Inflammatory macrophage treated with lipopolysaccharide for 1 hour (primary cell): ENCODE measurements at regions not wholly inside any gene's neighbourhood (a gene's known extent, or its start where the extent isn't known, plus 50 kb on each side); places are given as distances from the start of the nearest gene placed in this dataset.

Experiments
- DNase-seq, 2 donors: peaks; one replicate each; pipeline ENCODE4 v3.0.0-alpha.2; 2020 to 2022

DNA sequence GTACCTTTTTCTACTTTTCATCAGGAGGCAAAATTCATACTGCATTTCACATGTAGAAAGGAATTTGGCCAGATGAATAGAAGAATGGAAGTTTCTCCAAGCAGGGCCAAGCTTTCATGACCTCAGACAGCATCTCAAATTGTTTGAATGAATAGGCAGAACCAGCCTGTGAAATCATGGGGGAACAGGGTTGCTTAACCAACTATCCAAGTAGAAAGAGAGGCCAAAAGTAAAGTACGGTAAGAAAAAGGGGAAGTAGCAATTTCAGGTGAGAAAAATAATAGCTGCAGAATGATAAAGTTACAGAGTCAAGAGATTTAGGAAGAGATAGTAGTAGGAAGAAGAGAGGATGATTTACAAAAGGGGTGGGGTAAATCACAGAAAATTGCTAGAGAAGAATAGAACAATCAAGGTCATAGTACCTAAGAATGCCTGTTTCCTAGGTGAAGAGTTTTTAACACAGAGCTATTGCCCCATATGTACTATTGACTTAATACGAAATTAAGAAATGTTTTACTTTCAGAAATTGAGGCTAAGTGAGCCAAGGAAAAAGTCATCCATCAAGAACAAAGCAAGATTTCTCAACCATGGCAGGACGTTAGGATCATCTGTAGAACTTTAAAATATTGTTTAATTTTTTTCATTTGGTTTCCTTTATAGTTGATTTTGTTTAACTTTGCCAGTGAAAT, 177.1 kb upstream of the TET2 start:
- no peak for DNase-seq

DNA sequence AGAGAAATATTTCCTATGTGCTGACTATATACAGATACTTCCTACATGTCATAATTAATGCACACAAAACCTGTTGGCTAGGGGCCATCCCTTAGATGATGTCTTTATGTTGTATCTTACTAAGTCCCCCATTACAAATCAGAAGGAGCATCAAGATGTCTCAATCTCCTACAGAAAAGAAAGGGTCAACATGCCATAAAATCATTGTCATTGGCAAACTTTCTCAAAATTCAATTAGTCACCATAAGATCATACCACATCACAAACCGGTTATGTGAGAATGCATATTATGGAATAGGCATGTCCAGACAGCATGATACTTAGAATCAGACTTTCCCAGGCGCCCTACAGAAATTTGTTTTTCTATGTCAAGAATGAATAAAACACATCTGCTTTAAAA, 175.2 kb upstream of the TET2 start:
- DNase-seq = no peak

DNA sequence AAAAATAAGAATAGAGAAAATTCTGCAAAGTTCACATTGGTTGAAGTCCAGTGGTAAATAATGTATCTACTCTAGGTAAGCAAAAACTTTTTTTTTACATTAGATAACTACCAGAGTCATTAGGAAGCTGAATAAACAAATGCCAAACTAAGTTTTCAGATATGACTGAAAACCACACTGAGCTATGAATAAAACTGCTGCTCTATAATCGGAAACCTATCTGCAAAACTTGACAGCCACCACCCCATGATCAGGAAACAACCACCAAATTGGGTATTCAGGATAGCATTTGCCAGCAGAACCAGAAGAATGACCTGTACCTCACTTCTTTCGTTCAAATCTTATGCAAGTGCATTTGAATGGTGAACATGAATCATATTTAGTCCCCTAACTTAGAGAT, 173.0 kb upstream of the TET2 start:
- DNase-seq = no peak

DNA sequence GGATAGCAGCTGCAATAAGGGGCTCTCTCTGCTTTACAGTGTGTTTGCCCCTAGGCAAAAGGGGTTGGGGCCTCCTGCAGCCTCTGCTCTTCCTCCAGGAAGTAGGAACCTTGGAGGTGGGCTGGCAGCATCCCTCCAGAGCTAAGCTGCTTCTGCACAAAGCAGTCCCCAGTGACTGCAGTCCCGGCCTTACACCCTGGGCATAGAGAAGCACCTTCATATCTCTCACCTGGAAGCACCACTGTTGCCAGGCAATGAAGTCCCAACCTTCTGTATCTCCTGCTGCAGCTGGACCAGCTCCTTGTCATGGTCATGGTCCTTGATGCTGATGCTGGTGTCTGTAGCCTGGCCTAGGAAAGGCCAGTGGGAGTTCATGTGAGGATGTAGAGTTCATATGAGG, 171.1 kb upstream of the TET2 start:
- no peak for DNase-seq

DNA sequence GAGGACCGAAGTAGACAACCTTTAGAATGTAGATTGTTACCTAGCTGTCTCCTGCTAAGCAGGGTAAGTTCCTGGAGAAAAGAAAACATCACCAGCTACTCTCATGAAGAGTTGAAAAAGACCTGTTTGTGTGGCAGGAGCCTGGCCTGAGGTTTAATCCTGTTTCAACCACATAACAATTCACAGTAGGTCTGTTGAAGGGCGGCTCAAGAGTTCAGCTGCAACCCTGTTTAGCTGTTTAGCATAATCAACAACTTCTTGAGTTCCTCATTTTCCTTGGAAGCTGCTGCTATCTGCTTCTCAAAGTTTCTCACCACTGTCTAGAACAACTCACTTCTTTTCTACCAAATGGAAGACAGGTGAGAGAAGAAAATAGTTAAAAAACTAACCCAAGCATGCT, 170.4 kb upstream of the TET2 start:
- DNase-seq = peak in 1 of 2 donors; percentile 10

DNA sequence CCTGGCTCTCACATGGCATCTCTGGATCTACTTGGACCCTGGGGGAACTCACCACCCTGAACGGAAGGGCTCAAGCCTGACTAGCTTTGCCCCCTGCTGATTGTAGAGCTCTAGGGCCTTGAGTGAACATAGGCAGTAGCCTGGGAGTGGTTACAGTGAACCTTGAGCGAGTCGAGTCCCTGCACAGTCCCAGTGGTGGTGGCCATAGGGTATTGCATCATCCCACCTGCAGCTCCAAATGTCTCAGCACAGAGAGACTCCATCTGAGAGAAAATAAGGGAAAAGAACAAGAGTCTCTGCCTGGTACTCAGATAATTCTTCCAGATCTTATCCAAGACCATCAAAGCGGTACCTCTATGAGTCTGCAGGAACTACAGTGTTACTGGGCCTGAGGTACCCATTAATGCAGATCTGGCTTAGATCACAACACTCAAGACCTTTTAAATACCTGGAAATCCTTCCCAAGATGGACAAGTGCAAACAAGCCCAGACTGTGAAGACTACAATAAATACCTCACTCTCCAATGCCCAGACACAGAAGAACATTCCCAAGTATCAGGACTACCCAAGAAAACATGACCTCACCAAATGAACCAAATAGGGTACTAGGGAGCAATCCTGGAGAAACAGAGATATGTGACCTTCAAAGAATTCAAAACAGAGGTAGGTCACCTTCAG, 167.5 kb upstream of the TET2 start:
- DNase-seq = no peak

DNA sequence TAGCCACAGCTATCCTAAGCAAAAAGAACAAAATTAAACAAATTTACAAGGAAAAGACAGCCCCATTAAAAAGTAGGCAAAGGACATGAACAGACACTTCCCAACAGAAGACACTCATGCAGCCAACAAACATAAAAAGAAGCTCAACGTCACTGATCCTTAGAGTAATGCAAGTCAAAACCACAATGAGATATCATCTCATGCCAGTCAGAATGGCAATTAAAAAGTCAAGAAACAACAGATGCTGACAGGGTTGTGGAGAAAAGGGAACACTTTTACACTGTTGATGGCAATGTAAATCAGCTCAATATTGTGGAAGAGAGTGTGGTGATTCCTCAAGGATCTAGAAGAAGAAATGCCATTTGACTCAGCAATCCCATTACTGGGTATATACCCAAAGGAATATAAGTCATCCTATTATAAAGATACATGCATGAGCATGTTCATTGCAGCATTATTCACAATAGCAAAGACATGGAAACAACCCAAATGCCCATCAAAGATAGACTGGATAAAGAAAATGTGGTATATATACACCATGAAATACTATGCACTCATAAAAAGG, 163.0 kb upstream of the TET2 start:
- no peak for DNase-seq

DNA sequence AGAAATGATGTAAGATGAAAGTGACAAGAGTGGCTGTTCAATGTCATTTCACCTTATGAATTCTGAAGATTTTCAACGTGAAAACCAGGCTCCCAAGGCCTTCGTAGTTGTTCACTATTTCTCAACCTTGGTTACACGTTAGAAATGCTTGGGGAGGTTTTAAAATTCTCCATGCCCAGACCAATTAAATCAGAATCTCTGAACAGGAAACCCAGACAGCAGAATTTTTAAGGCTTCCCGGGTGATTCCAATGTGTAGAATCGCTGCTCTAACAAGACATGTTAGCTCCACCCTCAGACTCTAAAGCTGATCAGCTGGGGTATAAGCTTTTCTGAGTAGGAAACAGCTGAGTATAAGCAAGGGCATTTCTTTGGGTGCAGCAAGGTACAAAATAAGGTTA, 160.4 kb upstream of the TET2 start:
- no peak for DNase-seq

DNA sequence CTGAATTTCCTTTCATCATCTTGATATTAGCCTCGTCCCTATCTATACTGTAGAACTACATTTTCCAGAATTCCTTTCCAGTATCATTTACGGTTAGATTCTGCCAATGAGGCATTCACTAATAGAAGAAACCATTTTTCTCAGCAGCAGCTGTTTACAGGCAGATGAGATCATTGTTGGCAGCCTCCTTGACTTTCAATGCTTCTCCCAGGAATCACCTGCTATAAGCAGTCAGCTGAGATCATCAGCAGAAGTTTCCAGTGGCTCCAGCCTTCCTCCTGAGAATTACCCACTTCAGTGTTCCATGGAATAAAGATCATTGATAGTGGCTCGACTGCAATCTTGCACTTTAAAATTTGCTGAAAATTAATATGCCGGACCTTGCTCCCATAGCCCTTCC, 157.3 kb upstream of the TET2 start:
- DNase-seq = no peak

DNA sequence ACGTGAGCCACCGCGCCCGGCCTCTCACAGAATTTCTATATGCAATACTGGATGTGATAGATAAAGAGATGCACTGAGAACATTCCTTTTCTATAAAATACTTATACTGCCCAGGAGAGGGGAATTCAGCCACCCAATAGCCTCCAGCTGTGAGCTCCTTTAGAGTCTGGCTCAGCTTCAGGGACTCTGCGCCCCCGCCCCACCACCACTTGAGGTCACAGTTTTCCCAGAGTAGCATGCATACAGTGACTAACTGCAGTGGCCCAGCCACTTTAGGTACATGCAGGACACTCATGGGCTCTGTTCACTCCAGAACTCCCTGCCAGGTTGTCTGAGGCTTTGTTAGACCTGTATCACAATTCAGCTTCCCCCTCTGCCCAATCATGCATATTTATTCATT, 144.4 kb upstream of the TET2 start:
- DNase-seq = no peak

GRCh38 chr4:105014234-105014633, 132.4 kb upstream of the TET2 start:
- DNase-seq = peak; percentile 23 to 29

GRCh38 chr4:105014635-105015034, 132.0 kb upstream of the TET2 start:
- peak; percentile 12 to 45 for DNase-seq

DNA sequence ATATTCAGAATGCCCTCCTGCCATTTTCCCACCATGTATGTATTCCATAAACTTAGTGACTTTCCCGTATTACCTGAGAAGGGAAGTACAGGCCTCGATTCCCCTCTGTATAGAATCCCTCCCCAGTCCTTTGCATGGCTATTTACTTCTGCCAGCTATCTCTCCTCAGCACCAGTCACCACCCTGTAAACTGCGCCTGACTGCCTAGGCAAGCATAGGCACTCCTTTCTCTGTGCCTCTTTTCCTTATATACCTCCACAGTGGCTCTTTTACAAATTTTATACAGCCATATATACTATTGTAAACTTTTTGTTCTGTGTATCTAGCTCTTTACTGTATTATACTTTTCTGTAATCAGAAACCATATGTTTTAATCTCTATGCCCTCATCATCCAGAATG, 130.9 kb upstream of the TET2 start:
- no peak for DNase-seq

GRCh38 chr4:105022811-105023667, 123.6 kb upstream of the TET2 start:
- peak; percentile 25 to 48 for DNase-seq

DNA sequence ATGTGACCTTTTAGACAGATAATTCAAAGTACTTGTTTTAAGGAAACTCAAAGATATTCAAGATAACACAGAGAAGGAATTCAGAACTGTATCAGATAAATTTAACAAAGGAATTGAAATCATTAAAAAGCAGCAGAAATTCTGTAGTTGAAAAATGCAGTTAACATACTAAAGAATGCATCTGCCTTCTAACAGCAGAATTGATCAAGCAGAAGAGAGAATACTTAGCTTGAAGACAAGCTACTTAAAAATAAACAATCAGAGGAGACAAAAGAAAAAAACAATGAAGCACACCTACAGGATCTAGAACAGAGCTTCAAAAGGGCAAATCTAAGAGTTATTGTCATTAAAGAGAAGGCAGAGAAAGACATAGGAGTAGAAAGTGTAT, 123.0 kb upstream of the TET2 start:
- no peak for DNase-seq

- no peak for DNase-seq
Measured at GRCh38 chr4:105025263-105026017, 121.2 kb upstream of the TET2 start.

DNA sequence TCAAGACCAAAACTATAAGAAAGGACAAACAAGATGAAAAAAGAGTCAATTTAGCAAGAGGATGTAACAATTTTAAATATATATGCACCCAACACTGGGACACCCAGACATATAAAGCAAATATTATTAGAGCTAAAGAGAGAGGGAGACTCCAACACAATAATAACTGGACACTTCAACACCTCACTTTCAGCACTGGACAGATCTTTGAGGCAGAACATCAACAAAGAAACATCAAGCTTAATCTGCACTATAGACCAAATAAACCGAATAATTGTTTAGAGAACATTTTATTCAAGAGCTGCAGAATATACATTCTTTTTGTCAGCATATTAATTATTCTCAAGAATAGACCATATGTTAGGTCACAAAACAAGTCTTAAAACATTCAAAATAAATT, 109.7 kb upstream of the TET2 start:
- DNase-seq = no peak

DNA sequence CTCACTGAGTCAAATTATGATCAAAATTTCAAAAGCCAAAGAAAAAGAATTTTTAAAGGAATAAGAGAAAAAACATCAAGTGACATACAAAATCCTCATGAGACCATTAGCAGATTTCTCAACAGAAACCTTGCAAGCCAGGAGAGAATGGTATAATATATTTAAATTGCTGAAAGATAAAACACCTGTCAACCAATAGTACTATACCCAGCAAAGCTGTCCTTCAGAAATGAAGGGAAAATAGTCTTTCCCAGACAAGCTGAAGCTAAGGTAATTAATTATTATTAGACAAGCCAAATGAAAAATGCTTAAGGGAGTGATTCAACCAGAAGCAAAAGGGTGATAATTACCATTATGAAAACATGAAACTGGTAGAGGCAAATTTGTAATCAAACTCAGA, 104.2 kb upstream of the TET2 start:
- DNase-seq = no peak

DNA sequence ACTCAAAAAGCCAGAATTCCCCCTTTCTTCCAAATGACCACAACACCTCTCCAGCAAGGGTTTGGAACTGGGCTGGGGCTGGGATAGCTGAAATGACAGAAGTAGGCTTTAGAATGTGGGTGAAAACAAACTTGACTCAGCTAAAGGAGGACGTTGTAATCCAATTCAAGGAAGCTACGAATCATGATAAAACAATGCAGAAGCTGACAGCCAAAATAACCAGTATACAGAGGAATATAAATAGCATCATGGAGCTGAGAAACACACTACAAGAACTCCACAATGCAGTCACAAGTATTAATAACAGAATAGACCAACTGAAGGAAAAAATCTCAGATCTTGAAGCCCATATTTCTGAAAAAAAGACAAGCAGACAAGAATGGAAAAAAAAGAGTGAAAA, 95.8 kb upstream of the TET2 start:
- DNase-seq = peak in 1 of 2 donors; percentile 15

GRCh38 chr4:105057370-105058105, 89.1 kb upstream of the TET2 start:
- DNase-seq = peak; percentile 71 to 72

GRCh38 chr4:105058177-105058812, 88.4 kb upstream of the TET2 start:
- DNase-seq = no peak

GRCh38 chr4:105059337-105059736, 87.3 kb upstream of the TET2 start:
- DNase-seq = peak; percentile 67 to 81
